HG02870 (cell line): ENCODE measurements at regions not wholly inside any gene's neighbourhood (a gene's known extent, or its start where the extent isn't known, plus 50 kb on each side); places are given as distances from the start of the nearest gene placed in this dataset.
A peak's percentile ranks its signal among the peaks of the same experiment; 100 is the strongest.

ENCODE experiments used
- ATAC-seq: cut with Tn5 transposase; IDR thresholded peaks from one replicate; pipeline ENCODE4 v1.9.1; 2021; ENCODE audit warnings: mild to moderate bottlenecking, moderate library complexity; ENCODE audit not compliant: unreplicated experiment

- ATAC-seq, result no peak
Measured at GRCh38 chr2:181332044-181332605, 125.1 kb upstream of the ITGA4 start.

- ATAC-seq, result peak; percentile 47
Measured at GRCh38 chr2:181334158-181334826, 122.9 kb upstream of the ITGA4 start.

GRCh38 chr2:181340891-181341290 is 116.3 kb upstream of the ITGA4 start:
- ATAC-seq, result no peak

- ATAC-seq, result no peak
Measured at GRCh38 chr2:181341855-181342600, 115.2 kb upstream of the ITGA4 start.

- peak; percentile 94 for ATAC-seq
Measured at GRCh38 chr2:181348107-181348837, 108.9 kb upstream of the ITGA4 start.

- ATAC-seq, result no peak
Measured at GRCh38 chr2:181352158-181352557, 105.0 kb upstream of the ITGA4 start.

GRCh38 chr2:181354626-181355025 is 102.6 kb upstream of the ITGA4 start:
- ATAC-seq, result no peak

GRCh38 chr2:181356526-181357130 is 100.6 kb upstream of the ITGA4 start:
- ATAC-seq, result no peak

GRCh38 chr2:181357979-181358378 is 99.2 kb upstream of the ITGA4 start:
- ATAC-seq, result peak; percentile 75

- no peak for ATAC-seq
Measured at GRCh38 chr2:181362561-181362960, 94.6 kb upstream of the ITGA4 start.

- no peak for ATAC-seq
Measured at GRCh38 chr2:181363164-181363563, 94.0 kb upstream of the ITGA4 start.

GRCh38 chr2:181364492-181365170 is 92.6 kb upstream of the ITGA4 start:
- ATAC-seq, result no peak

GRCh38 chr2:181366675-181367175 is 90.5 kb upstream of the ITGA4 start:
- no peak for ATAC-seq

GRCh38 chr2:181367411-181367810 is 89.8 kb upstream of the ITGA4 start:
- ATAC-seq, result no peak

- ATAC-seq, result no peak
Measured at GRCh38 chr2:181367906-181368435, 89.2 kb upstream of the ITGA4 start.

GRCh38 chr2:181370126-181370525 is 87.1 kb upstream of the ITGA4 start:
- ATAC-seq, result no peak

- no peak for ATAC-seq
Measured at GRCh38 chr2:181371195-181371594, 86.0 kb upstream of the ITGA4 start.

- no peak for ATAC-seq
Measured at GRCh38 chr2:181371782-181372645, 85.2 kb upstream of the ITGA4 start.

GRCh38 chr2:181372646-181373040 is 84.5 kb upstream of the ITGA4 start:
- ATAC-seq, result no peak
